C4-2B (cell line): ENCODE measurements at regions not wholly inside any gene's neighbourhood (a gene's known extent, or its start where the extent isn't known, plus 50 kb on each side); places are given as distances from the start of the nearest gene placed in this dataset.

Experiments used
- ZFX ChIP-seq: fragments of 450-650 bp; IDR thresholded peaks from 2 replicates; pipeline ENCODE4 v1.6.1; 2017
- TF ChIP-seq, protein P1 (sequence below): fragments of 450-650 bp; conservative IDR thresholded peaks from 2 replicates; pipeline ENCODE4 v1.5.1; 2017; ENCODE audit warnings: mild to moderate bottlenecking

DNA sequence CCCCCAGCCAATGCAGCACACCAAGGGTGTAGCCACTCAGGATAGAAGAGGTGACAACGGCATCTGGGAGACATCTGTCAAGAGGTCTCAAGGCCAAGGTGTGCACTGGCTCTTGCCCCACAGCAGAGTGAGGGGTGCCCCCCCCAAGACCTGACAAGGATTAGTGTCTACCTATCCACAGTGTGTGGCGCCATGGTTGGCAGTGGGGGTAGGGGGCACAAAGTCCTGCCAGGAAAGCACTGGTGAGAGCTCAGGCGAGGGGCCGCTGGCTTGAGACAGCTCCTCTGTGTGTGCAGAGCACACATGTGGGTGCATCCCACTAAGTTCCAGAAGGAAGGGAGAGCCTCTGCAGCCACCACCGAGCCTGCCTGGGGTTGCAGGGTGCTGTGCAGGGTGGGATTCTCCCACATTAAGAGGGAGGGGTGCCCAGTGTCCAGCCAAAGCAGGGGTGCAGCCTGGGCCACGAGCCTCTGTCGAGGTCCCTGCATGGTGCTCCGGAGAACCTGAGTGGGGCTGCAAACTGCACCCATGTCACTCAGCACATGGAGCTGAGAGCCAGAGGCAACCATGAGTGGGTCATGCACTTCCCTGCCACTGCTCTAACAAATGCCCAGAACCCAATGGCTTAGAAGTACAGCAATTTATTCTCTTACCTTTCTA is 311.2 kb upstream of the HDAC4 start:
- TF ChIP-seq, protein P1, sequence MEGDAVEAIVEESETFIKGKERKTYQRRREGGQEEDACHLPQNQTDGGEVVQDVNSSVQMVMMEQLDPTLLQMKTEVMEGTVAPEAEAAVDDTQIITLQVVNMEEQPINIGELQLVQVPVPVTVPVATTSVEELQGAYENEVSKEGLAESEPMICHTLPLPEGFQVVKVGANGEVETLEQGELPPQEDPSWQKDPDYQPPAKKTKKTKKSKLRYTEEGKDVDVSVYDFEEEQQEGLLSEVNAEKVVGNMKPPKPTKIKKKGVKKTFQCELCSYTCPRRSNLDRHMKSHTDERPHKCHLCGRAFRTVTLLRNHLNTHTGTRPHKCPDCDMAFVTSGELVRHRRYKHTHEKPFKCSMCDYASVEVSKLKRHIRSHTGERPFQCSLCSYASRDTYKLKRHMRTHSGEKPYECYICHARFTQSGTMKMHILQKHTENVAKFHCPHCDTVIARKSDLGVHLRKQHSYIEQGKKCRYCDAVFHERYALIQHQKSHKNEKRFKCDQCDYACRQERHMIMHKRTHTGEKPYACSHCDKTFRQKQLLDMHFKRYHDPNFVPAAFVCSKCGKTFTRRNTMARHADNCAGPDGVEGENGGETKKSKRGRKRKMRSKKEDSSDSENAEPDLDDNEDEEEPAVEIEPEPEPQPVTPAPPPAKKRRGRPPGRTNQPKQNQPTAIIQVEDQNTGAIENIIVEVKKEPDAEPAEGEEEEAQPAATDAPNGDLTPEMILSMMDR, result no peak
- TF ChIP-seq ZFX, result no peak
